CD4-positive, CD25-positive, alpha-beta regulatory T cell (primary cell): ENCODE measurements at regions not wholly inside any gene's neighbourhood (a gene's known extent, or its start where the extent isn't known, plus 50 kb on each side); places are given as distances from the start of the nearest gene placed in this dataset.

Experiments
- ATAC-seq, 2 donors: fragments of 150-1000 bp; cut with Tn5 transposase; one replicate each; pipeline ENCODE4 v1.10.0; 2021; ENCODE audit warnings: low read depth in 2 of 2, moderate number of reproducible peaks in 2 of 2, moderate library complexity in 1 of 2
- DNase-seq, 3 donors: peaks; one replicate each; pipeline versions ENCODE4 v3.0.0 to v3.0.0-alpha.2; 2012 to 2022; ENCODE audit warnings: mixed read lengths in 1 of 3
- H3K27ac ChIP-seq: one replicate; pipeline ENCODE4 v1.7.0; 2013; ENCODE audit warnings: mild to moderate bottlenecking, low read length; ENCODE audit not compliant: insufficient read depth, poor library complexity, severe bottlenecking
- H3K27me3 ChIP-seq: one replicate; pipeline ENCODE4 v1.7.0; 2013; ENCODE audit warnings: low read length; ENCODE audit not compliant: control insufficient read depth, insufficient read depth
- H3K36me3 ChIP-seq: one replicate; pipeline ENCODE4 v1.7.0; 2013; ENCODE audit warnings: mild to moderate bottlenecking, low read length, moderate library complexity; ENCODE audit not compliant: control insufficient read depth, insufficient read depth
- H3K4me1 ChIP-seq: 2 replicates; pipeline ENCODE4 v1.7.0; 2013; ENCODE audit warnings: mild to moderate bottlenecking, low read length; ENCODE audit not compliant: insufficient read depth, control insufficient read depth, poor library complexity, severe bottlenecking
- H3K4me3 ChIP-seq: one replicate; pipeline ENCODE4 v1.7.0; 2013; ENCODE audit warnings: low read depth, mild to moderate bottlenecking, low read length, moderate library complexity
- H3K9me3 ChIP-seq, 2 experiments: 1 replicate in 1 of 2; 2 replicates in 1 of 2; pipeline ENCODE4 v1.7.0; 2013; ENCODE audit warnings: low read length in 2 of 2, mild to moderate bottlenecking in 1 of 2, moderate library complexity in 1 of 2; ENCODE audit not compliant: control insufficient read depth in 2 of 2
- H3K27ac Mint-ChIP-seq, 3 donors: one replicate each; pipeline ENCODE4 v1.8.0; 2020 to 2022; ENCODE audit warnings: mild to moderate bottlenecking in 3 of 3, mixed read lengths in 3 of 3, moderate library complexity in 2 of 3
- H3K27me3 Mint-ChIP-seq: one replicate; pipeline ENCODE4 v1.8.0; 2022; ENCODE audit warnings: mild to moderate bottlenecking, mixed read lengths
- H3K36me3 Mint-ChIP-seq: one replicate; pipeline ENCODE4 v1.8.0; 2020; ENCODE audit warnings: mixed read lengths
- H3K4me1 Mint-ChIP-seq, 4 donors: one replicate each; pipeline ENCODE4 v1.8.0; 2020 to 2022; ENCODE audit warnings: mixed read lengths in 4 of 4, mild to moderate bottlenecking in 1 of 4
- H3K4me3 Mint-ChIP-seq, 4 donors: one replicate each; pipeline ENCODE4 v1.8.0; 2020 to 2022; ENCODE audit warnings: mild to moderate bottlenecking in 4 of 4, mixed read lengths in 4 of 4, moderate library complexity in 3 of 4
- H3K9me3 Mint-ChIP-seq, 7 donors: one replicate each; pipeline ENCODE4 v1.8.0; 2020 to 2022; ENCODE audit warnings: mixed read lengths in 7 of 7, mild to moderate bottlenecking in 3 of 7, moderate library complexity in 2 of 7

DNA sequence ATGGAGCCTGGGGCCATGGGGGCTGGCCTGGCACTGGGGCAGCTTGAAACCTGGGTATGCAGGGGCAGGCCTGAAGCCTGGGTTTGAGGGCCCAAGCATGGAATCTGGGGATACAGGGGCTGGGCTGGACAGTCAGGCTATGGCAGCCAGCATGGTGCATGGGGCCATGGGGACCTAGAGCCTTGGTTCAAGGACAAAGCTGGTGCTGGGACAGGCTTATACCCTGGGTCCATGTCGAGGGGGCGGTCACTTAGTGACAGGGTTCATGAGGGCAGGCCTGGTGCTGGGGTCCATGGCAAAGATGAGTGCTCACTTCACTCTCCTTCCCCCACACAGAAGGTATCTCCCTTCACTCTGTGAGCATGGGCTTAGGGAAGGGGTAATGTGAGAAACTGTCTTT lies 116.2 kb downstream of the BBS10 start:
- Mint-ChIP-seq H3K27ac (no peak overlapping the region), H3K36me3 (no peaks in the 10 kb centered on the region), H3K4me1 (no peaks in the 10 kb centered on the region), H3K9me3 (peaks cover 0 to 1% (median 0%) of the 10 kb centered on the region in 7 donors), H3K4me3 (no peak overlapping the region), H3K27me3 (peaks cover 26% of the 10 kb centered on the region)
- Histone ChIP-seq H3K27me3 (no peaks in the 10 kb centered on the region), H3K27ac (no peak overlapping the region), H3K4me1 (no peaks in the 10 kb centered on the region), H3K9me3 (no peaks in the 10 kb centered on the region), H3K4me3 (no peak overlapping the region), H3K36me3 (no peaks in the 10 kb centered on the region)
- DNase-seq, result no peak
- ATAC-seq, result no peak

GRCh38 chr12:76226956-76227355 lies 121.3 kb downstream of the BBS10 start:
- Mint-ChIP-seq H3K4me1 (no peaks in the 10 kb centered on the region), H3K27me3 (peaks cover 28% of the 10 kb centered on the region), H3K27ac (no peak overlapping the region), H3K36me3 (no peaks in the 10 kb centered on the region), H3K4me3 (no peak overlapping the region), H3K9me3 (peaks cover 0 to 1% (median 0%) of the 10 kb centered on the region in 7 donors)
- Histone ChIP-seq H3K4me3 (no peak overlapping the region), H3K4me1 (no peaks in the 10 kb centered on the region), H3K27me3 (no peaks in the 10 kb centered on the region), H3K36me3 (no peaks in the 10 kb centered on the region), H3K27ac (no peak overlapping the region), H3K9me3 (no peaks in the 10 kb centered on the region)
- DNase-seq (no peak), ATAC-seq (no peak)

DNA sequence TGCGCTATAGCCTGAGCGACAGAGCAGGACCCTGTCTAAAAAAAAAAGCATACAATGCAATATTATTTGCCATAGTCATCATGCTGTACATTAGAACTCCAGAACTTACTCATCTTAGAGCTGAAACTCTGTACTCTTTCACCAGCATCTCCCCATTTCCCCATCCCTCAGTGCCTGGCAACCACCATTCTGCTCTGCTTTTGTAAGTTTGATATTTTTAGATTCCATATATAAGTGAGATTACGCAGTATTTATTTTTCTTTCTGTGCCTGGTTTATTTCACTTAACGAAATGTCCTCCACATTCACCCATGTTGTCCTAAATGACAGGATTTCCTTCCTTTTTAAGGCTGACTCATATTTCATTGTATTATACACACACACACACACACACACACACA lies 121.8 kb downstream of the BBS10 start:
- H3K36me3 ChIP-seq, result no peaks in the 10 kb centered on the region
- DNase-seq (no peak), ATAC-seq (no peak)
- H3K27ac Mint-ChIP-seq, result no peak overlapping the region
- no peaks in the 10 kb centered on the region for H3K9me3 ChIP-seq
- no peak overlapping the region for H3K4me3 Mint-ChIP-seq
- no peak overlapping the region for H3K27ac ChIP-seq
- H3K4me1 ChIP-seq, result no peaks in the 10 kb centered on the region
- no peaks in the 10 kb centered on the region for H3K36me3 Mint-ChIP-seq
- peaks cover 0 to 1% (median 0%) of the 10 kb centered on the region in 7 donors for H3K9me3 Mint-ChIP-seq
- no peaks in the 10 kb centered on the region for H3K4me1 Mint-ChIP-seq
- H3K4me3 ChIP-seq, result no peak overlapping the region
- H3K27me3 ChIP-seq, result no peaks in the 10 kb centered on the region
- H3K27me3 Mint-ChIP-seq, result peaks cover 28% of the 10 kb centered on the region

DNA sequence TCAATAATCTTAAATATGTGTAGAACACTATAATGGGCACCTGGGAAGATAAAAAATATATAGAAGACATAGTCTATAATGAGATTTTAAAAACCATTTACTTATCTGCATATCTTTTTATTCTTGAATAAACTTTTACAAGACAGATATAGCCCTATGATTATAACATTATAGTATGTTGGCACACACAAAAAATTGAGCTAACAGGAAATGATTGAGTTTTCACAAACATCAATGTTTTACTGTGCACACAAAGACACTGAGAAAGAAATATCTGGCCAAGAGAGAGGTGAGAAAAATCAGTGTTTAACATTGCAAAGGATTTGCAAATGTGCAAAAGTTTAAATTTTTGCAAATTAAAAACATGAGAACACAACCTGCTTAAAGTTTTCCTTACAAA lies 124.3 kb downstream of the BBS10 start:
- Histone ChIP-seq H3K4me1 (no peaks in the 10 kb centered on the region), H3K36me3 (no peaks in the 10 kb centered on the region), H3K9me3 (no peaks in the 10 kb centered on the region), H3K4me3 (no peak overlapping the region), H3K27ac (no peak overlapping the region), H3K27me3 (no peaks in the 10 kb centered on the region)
- no peak overlapping the region for H3K27ac Mint-ChIP-seq
- ATAC-seq (no peak), DNase-seq (no peak)
- no peaks in the 10 kb centered on the region for H3K4me1 Mint-ChIP-seq
- no peaks in the 10 kb centered on the region for H3K9me3 Mint-ChIP-seq
- H3K4me3 Mint-ChIP-seq, result no peak overlapping the region
- no peaks in the 10 kb centered on the region for H3K36me3 Mint-ChIP-seq
- H3K27me3 Mint-ChIP-seq, result peaks cover 19% of the 10 kb centered on the region

DNA sequence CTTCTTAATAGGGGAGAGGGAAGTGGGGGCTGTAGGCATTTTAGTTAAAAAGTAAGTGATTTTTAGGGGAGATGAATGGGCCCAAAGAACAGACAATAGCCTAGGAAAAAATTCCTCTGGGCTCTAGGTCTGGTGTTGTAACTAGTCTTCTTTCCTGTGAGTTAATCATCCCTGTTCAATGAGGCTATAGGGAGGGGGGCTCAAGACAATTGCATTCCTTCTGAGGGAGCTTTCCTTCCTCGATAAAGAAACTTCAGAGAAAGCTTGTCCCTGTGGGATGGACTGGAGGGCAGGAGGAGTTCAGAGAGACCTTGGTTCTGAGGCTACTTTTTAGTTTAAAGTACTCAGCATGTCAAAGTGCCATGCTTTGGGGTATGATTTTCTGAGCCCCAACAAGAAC lies 127.2 kb downstream of the BBS10 start:
- no peak for ATAC-seq

DNA sequence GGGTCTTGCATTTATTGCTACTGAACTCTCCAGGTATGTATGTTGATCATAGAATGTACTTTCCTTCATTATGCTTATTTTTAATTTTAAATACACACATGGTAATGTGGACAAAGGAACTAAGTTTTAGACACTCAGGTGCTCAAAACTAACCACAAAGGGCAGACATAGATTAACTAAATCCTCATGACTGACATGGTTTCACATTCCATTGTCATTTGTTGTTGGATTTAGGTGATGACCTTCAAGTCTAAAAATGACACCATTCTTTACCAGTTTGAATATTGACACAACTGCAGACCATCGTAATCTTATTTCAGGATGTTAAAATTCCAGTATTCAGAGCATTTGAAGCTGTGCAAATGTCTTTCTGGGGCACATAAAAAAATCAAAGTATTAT lies 128.4 kb downstream of the BBS10 start:
- H3K4me3 Mint-ChIP-seq, result no peak overlapping the region
- no peaks in the 10 kb centered on the region for H3K36me3 Mint-ChIP-seq
- H3K27me3 ChIP-seq, result no peaks in the 10 kb centered on the region
- H3K4me1 ChIP-seq, result no peaks in the 10 kb centered on the region
- H3K27me3 Mint-ChIP-seq, result no peaks in the 10 kb centered on the region
- no peak overlapping the region for H3K27ac ChIP-seq
- H3K27ac Mint-ChIP-seq, result no peak overlapping the region
- DNase-seq, result no peak
- no peaks in the 10 kb centered on the region for H3K36me3 ChIP-seq
- no peak for ATAC-seq
- H3K9me3 ChIP-seq, result no peaks in the 10 kb centered on the region
- H3K4me3 ChIP-seq, result no peak overlapping the region
- H3K4me1 Mint-ChIP-seq, result no peaks in the 10 kb centered on the region
- peaks cover 0 to 1% (median 0%) of the 10 kb centered on the region in 7 donors for H3K9me3 Mint-ChIP-seq

More for the DNA sequence above, 127.2 kb downstream of the BBS10 start:
- Mint-ChIP-seq H3K4me1 (no peaks in the 10 kb centered on the region), H3K9me3 (no peaks in the 10 kb centered on the region), H3K27me3 (peaks cover 4% of the 10 kb centered on the region), H3K36me3 (no peaks in the 10 kb centered on the region), H3K27ac (no peak overlapping the region), H3K4me3 (no peak overlapping the region)
- no peaks in the 10 kb centered on the region for H3K4me1 ChIP-seq
- DNase-seq, result no peak
- H3K27ac ChIP-seq, result no peak overlapping the region
- H3K9me3 ChIP-seq, result no peaks in the 10 kb centered on the region
- H3K4me3 ChIP-seq, result no peak overlapping the region
- H3K27me3 ChIP-seq, result no peaks in the 10 kb centered on the region
- no peaks in the 10 kb centered on the region for H3K36me3 ChIP-seq

GRCh38 chr12:76216585-76217472 lies 131.4 kb downstream of the BBS10 start:
- no peaks in the 10 kb centered on the region for H3K4me1 Mint-ChIP-seq
- H3K27me3 ChIP-seq, result no peaks in the 10 kb centered on the region
- H3K9me3 ChIP-seq, result no peaks in the 10 kb centered on the region
- peaks cover 0 to 3% (median 0%) of the 10 kb centered on the region in 7 donors for H3K9me3 Mint-ChIP-seq
- ATAC-seq, result no peak
- H3K27ac ChIP-seq, result no peak overlapping the region
- H3K27ac Mint-ChIP-seq, result no peak overlapping the region
- no peak for DNase-seq
- H3K4me3 ChIP-seq, result no peak overlapping the region
- no peak overlapping the region for H3K4me3 Mint-ChIP-seq
- no peaks in the 10 kb centered on the region for H3K4me1 ChIP-seq
- H3K36me3 ChIP-seq, result no peaks in the 10 kb centered on the region
- H3K27me3 Mint-ChIP-seq, result peaks cover 6% of the 10 kb centered on the region
- no peaks in the 10 kb centered on the region for H3K36me3 Mint-ChIP-seq

DNA sequence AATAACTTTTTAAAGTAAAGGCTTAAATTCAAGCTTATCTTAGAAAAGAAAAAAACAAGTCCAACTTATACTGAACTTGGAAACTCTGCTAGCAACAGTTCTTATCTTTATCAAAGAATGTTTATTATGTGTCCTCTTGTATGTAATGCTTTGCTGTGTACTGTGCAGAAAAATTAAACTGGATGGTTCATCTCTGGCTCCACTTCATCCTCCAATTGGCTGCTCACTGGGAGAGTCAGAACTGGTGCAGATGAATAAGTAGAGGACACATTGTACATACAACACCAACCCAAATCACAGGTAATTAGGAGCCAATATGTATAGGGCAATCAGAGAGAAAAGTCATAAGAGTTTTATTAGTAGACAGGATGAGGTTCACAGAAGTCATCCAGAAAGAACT lies 123.6 kb upstream of the NAP1L1 start:
- H3K9me3 Mint-ChIP-seq, result peaks cover 0 to 4% (median 0%) of the 10 kb centered on the region in 7 donors

More for the DNA sequence above, 123.6 kb upstream of the NAP1L1 start:
- no peak overlapping the region for H3K27ac Mint-ChIP-seq
- DNase-seq (no peak), ATAC-seq (no peak)
- H3K4me1 ChIP-seq, result no peaks in the 10 kb centered on the region
- H3K27me3 ChIP-seq, result peaks cover 17% of the 10 kb centered on the region
- no peaks in the 10 kb centered on the region for H3K9me3 ChIP-seq
- no peaks in the 10 kb centered on the region for H3K36me3 ChIP-seq
- no peaks in the 10 kb centered on the region for H3K4me1 Mint-ChIP-seq
- H3K27me3 Mint-ChIP-seq, result peaks cover 29% of the 10 kb centered on the region
- no peak overlapping the region for H3K4me3 ChIP-seq
- H3K27ac ChIP-seq, result no peak overlapping the region
- H3K36me3 Mint-ChIP-seq, result no peaks in the 10 kb centered on the region
- H3K4me3 Mint-ChIP-seq, result no peak overlapping the region
